ENCODE measurements at regions not wholly inside any gene's neighbourhood (a gene's known extent, or its start where the extent isn't known, plus 50 kb on each side); places are given as distances from the start of the nearest gene placed in this dataset.

- no peaks in the 10 kb centered on the region for H3K4me1 ChIP-seq
- intact Hi-C loops (cut with DNase I) = no loop called here
- DNase-seq = no peak
- ATAC-seq = no peak
- WGBS, 2 donors = 73 to 80% methylated on average over 25 of the region's 25 CpGs
- no peaks in the 10 kb centered on the region for H3K27me3 ChIP-seq
- no peak for TF ChIP-seq CTCF (IDR thresholded peaks at IDR 0.05)
- H3K9me3 ChIP-seq = peaks cover 0 to 8% (median 0%) of the 10 kb centered on the region in 11 donors
- no peaks in the 10 kb centered on the region for H3K36me3 ChIP-seq
- no peak overlapping the region for H3K4me3 ChIP-seq
- no peak overlapping the region for H3K27ac ChIP-seq
Measured at GRCh38 chr2:66762761-66763160, 327.8 kb downstream of the MEIS1 start.

- H3K27ac ChIP-seq = no peak overlapping the region
- H3K9me3 ChIP-seq = no peaks in the 10 kb centered on the region
- intact Hi-C loops (cut with DNase I) = no loop called here
- 91 to 93% methylated on average over 3 of the region's 3 CpGs for WGBS, 2 donors
- peaks cover 0 to 3% (median 0%) of the 10 kb centered on the region in 7 donors for H3K27me3 ChIP-seq
- no peak for TF ChIP-seq CTCF (IDR thresholded peaks at IDR 0.05)
- no peak for DNase-seq
- H3K36me3 ChIP-seq = no peaks in the 10 kb centered on the region
- no peak overlapping the region for H3K4me3 ChIP-seq
- ATAC-seq = no peak
- no peaks in the 10 kb centered on the region for H3K4me1 ChIP-seq
Measured at GRCh38 chr2:66766582-66766981, 331.7 kb downstream of the MEIS1 start.

DNA sequence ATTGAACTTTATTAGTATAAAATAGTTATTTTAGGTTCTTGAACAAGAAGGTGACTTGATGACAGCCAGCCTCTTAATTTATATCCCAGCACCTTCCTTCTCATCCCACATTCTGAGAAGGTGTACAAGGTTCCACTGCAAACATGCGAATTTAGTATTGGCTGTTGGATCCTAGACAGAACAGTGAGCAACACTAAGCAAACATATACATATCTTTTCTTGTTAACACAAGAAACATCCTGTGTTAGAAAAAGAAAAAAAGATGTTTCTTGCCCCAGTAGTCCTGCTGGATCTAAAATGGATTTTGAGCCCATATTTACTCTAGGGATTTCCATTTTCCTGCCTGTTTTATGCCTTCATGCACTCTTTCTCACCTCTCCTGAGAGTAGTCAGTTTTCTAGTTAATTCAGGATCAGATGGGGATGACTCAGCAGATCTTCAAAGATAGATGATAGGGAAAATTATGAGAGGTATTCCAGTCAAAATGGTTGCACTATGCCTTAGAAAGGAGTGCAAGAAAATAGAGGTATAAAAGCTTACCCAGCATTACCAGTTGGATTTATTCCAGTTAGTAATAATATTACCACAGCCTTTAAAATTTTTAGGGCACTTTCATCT is 336.5 kb downstream of the MEIS1 start:
- no peaks in the 10 kb centered on the region for H3K9me3 ChIP-seq
- H3K4me1 ChIP-seq = no peaks in the 10 kb centered on the region
- no peaks in the 10 kb centered on the region for H3K36me3 ChIP-seq
- H3K27ac ChIP-seq = no peak overlapping the region
- intact Hi-C loops (cut with DNase I) = loop anchor here in 1 of 10 donors (5.0 kb wide), 1 partner anchor 1891 kb away; no protein-coding TSS in a partner anchor
- ATAC-seq (no peak), DNase-seq (no peak)
- 89 to 97% methylated on average over 1 of the region's 1 CpG for WGBS, 2 donors
- TF ChIP-seq CTCF (IDR thresholded peaks at IDR 0.05) = no peak
- H3K4me3 ChIP-seq = no peak overlapping the region
- peaks cover 0 to 3% (median 0%) of the 10 kb centered on the region in 7 donors for H3K27me3 ChIP-seq

GRCh38 chr2:66772618-66773017 is 337.7 kb downstream of the MEIS1 start:
- intact Hi-C loops (cut with DNase I) = loop anchor here in 1 of 10 donors (5.0 kb wide), 1 partner anchor 1890 kb away; no protein-coding TSS in a partner anchor
- no peaks in the 10 kb centered on the region for H3K4me1 ChIP-seq
- no peaks in the 10 kb centered on the region for H3K36me3 ChIP-seq
- ATAC-seq (no peak), DNase-seq (no peak)
- 74 to 75% methylated on average over 1 of the region's 1 CpG for WGBS, 2 donors
- H3K27me3 ChIP-seq = peaks cover 0 to 3% (median 0%) of the 10 kb centered on the region in 7 donors
- TF ChIP-seq CTCF (IDR thresholded peaks at IDR 0.05) = no peak
- H3K4me3 ChIP-seq = no peak overlapping the region
- H3K9me3 ChIP-seq = no peaks in the 10 kb centered on the region
- H3K27ac ChIP-seq = no peak overlapping the region
